Brain microvascular endothelial cell (primary cell): ENCODE measurements at regions not wholly inside any gene's neighbourhood (a gene's known extent, or its start where the extent isn't known, plus 50 kb on each side); places are given as distances from the start of the nearest gene placed in this dataset.

Experiments
- DNase-seq: peaks from one replicate; pipeline ENCODE4 v3.0.0-alpha.2; 2020
- H3K27ac ChIP-seq: fragments of 250-450 bp; sonication (Bioruptor Pico); 2 replicates; pipeline ENCODE4 v1.5.1; 2020; ENCODE audit warnings: mild to moderate bottlenecking, moderate library complexity
- H3K27me3 ChIP-seq: fragments of 250-450 bp; sonication (Bioruptor Pico); replicated peaks from 2 replicates; pipeline ENCODE4 v1.5.1; 2020; ENCODE audit warnings: mild to moderate bottlenecking
- H3K36me3 ChIP-seq: fragments of 250-450 bp; sonication (Bioruptor Pico); replicated peaks from 2 replicates; pipeline ENCODE4 v1.5.1; 2020; ENCODE audit warnings: mild to moderate bottlenecking
- H3K4me3 ChIP-seq: 2 replicates; pipeline ENCODE4 v1.5.1; 2011; ENCODE audit warnings: low read depth, mild to moderate bottlenecking, control low read depth, low read length, moderate library complexity
- in situ Hi-C: cut with HindIII; loops from 2 replicates; pipeline ENCODE4 v1.10.0; 2017; ENCODE audit warnings: low sequenced_read_pairs, low pct_ligation_motif_present
- TF ChIP-seq, protein P1 (sequence below): IDR thresholded peaks from 2 replicates; pipeline ENCODE4 v1.5.1; 2011; ENCODE audit warnings: low read depth, mild to moderate bottlenecking, moderate library complexity, low read length, control low read depth, inconsistent platforms; ENCODE audit errors: missing control alignments

DNA sequence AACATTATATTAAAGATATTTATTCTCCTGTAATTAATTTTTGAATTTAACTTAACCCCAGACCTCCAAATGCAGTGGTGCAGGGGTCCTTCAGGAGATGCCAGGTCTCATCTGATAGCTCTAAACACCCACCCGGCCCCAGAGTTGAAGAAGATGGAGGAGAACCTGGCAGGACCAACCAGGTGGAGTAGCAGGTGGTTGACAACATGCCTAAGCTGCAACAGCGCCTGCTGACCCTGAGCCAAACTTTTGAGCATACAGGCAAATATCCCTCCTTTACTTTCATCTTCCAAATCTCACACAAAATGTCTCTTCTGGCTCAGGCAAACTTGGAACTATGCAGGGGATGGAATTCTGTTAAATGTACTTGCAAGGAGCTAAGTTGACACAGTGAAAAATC lies 145.3 kb upstream of the TCF21 start:
- H3K36me3 ChIP-seq, result no peaks in the 10 kb centered on the region
- H3K4me3 ChIP-seq, result no peak overlapping the region
- no peaks in the 10 kb centered on the region for H3K27me3 ChIP-seq
- no peak for DNase-seq
- H3K27ac ChIP-seq, result no peak overlapping the region
- TF ChIP-seq, protein P1, sequence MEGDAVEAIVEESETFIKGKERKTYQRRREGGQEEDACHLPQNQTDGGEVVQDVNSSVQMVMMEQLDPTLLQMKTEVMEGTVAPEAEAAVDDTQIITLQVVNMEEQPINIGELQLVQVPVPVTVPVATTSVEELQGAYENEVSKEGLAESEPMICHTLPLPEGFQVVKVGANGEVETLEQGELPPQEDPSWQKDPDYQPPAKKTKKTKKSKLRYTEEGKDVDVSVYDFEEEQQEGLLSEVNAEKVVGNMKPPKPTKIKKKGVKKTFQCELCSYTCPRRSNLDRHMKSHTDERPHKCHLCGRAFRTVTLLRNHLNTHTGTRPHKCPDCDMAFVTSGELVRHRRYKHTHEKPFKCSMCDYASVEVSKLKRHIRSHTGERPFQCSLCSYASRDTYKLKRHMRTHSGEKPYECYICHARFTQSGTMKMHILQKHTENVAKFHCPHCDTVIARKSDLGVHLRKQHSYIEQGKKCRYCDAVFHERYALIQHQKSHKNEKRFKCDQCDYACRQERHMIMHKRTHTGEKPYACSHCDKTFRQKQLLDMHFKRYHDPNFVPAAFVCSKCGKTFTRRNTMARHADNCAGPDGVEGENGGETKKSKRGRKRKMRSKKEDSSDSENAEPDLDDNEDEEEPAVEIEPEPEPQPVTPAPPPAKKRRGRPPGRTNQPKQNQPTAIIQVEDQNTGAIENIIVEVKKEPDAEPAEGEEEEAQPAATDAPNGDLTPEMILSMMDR, result no peak
- in situ Hi-C loops, result no loop called here

DNA sequence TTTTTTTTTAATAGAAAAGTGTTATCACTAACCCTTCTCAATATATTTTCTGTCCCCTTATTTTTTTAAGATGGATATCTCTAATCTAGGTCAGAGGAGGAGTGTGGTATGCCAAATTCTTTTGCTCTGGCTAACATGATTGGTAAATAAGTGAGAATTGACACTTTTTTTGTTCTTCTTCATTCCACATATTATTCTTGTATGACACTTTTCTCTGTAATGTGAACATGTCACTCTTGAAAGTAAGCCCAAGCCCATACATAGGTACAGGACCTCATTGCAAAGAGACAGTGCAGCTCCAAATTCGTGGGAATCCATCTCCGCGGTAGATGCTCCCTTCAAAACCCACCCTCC lies 142.5 kb upstream of the TCF21 start:
- TF ChIP-seq, protein P1, result no peak
- no peak overlapping the region for H3K27ac ChIP-seq
- in situ Hi-C loops, result no loop called here
- no peaks in the 10 kb centered on the region for H3K27me3 ChIP-seq
- no peak for DNase-seq
- H3K36me3 ChIP-seq, result no peaks in the 10 kb centered on the region
- H3K4me3 ChIP-seq, result no peak overlapping the region

DNA sequence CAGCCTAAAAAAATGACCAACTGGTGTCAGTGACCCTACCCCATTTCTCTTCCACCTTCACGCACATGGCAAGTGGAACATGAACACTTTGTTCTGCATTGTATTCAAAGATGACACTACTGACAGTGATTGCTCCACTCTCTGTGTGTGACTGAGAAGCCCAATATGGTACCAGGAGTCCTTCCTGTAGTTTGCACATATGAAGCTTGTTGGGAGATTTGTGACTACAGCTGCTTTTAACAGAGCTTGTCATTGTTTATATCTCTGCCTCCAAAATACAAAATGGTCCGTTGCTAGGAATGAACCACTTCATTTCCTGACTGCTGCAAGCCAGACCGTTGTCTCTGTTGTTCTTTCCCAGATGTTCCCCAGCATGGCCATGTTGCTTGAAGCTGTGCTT lies 140.3 kb upstream of the TCF21 start:
- H3K27ac ChIP-seq, result no peak overlapping the region
- H3K36me3 ChIP-seq, result no peaks in the 10 kb centered on the region
- in situ Hi-C loops, result no loop called here
- no peaks in the 10 kb centered on the region for H3K27me3 ChIP-seq
- H3K4me3 ChIP-seq, result no peak overlapping the region
- TF ChIP-seq, protein P1, result no peak
- no peak for DNase-seq

DNA sequence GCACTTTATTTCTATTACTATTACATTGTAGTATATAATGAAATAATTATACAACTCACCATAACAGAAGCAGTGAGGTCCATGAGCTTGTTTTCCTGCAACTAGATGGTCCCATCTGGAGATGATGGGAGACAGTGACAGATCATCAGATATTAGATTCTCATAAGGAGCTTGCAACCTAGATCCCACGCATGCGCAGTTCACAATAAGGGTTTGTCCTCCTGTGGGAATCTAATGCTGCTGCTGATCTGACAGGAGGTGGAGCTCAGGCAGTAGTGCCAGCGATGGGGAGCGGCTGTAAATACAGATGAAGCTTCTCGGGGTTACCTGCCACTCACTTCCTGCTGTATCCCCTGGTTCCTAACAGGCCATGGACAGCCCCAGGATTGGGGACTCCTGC lies 139.5 kb upstream of the TCF21 start:
- H3K4me3 ChIP-seq, result no peak overlapping the region
- in situ Hi-C loops, result no loop called here
- H3K27ac ChIP-seq, result no peak overlapping the region
- H3K27me3 ChIP-seq, result no peaks in the 10 kb centered on the region
- DNase-seq, result no peak
- TF ChIP-seq, protein P1, result no peak
- no peaks in the 10 kb centered on the region for H3K36me3 ChIP-seq

DNA sequence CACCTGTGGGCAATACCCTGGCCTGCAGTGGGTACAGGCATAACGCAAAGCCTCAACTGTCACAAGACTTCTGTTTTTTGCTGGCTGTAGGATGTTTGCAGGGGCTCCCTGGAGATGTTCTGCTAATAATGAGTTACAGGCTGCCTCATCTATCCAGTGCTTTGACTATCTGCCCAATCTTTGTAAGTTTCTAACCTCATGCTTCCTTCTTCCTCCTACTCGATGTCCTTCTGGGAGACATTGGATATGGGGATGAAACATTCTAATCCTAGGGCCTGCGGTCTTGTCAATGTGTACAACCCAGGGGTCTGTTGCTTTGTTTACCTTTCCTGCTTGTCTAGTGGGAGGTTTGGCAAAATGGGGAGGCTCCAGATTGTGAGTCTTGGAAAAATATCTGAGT lies 136.8 kb upstream of the TCF21 start:
- Histone ChIP-seq H3K4me3 (no peak overlapping the region), H3K36me3 (no peaks in the 10 kb centered on the region), H3K27ac (no peak overlapping the region), H3K27me3 (no peaks in the 10 kb centered on the region)
- no peak for DNase-seq
- in situ Hi-C loops, result no loop called here
- TF ChIP-seq, protein P1, result no peak

DNA sequence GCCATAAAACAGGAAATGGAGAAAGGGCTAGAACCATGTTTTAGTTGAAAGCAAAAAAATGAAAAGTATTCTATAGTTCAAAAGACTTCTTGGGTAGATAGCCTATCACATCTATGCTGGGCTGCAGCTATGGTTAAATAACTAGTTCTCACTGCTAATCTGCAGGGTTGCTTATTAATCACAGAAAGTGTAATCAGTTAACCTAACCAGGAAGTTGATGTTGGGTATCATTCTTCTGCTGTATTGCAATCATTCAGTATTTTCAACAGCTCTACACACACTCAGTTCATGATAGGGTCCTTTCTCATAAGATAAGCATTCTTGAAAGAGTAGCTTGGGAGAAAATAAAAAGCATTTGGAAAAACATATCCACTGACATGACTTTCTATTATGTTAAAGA lies 135.2 kb upstream of the TCF21 start:
- no peak overlapping the region for H3K4me3 ChIP-seq
- no peaks in the 10 kb centered on the region for H3K27me3 ChIP-seq
- DNase-seq, result no peak
- no peaks in the 10 kb centered on the region for H3K36me3 ChIP-seq
- no peak overlapping the region for H3K27ac ChIP-seq
- TF ChIP-seq, protein P1, result no peak
- in situ Hi-C loops, result no loop called here
